ENCODE measurements at regions not wholly inside any gene's neighbourhood (a gene's known extent, or its start where the extent isn't known, plus 50 kb on each side); places are given as distances from the start of the nearest gene placed in this dataset.

GRCh38 chr13:68323124-68323523, 1093.0 kb upstream of the PCDH9 start:
- H3K27ac ChIP-seq (ENCODE audit: low read depth, low read length): no peak overlapping the region
- H3K9me2 ChIP-seq (replicated peaks; ENCODE audit: insufficient read depth, low read length): no peaks in the 10 kb centered on the region
- H3K27me3 ChIP-seq (ENCODE audit: low read length): no peaks in the 10 kb centered on the region
- no peak overlapping the region for H2AFZ ChIP-seq (ENCODE audit: low read depth, low read length, severe bottlenecking)
- H3K79me2 ChIP-seq (ENCODE audit: insufficient read depth, low read length): no peaks in the 10 kb centered on the region
- no peak overlapping the region for H3K4me3 ChIP-seq (ENCODE audit: insufficient read depth, low read length, poor library complexity, severe bottlenecking)
- H3K4me2 ChIP-seq (ENCODE audit: low read depth, low read length, poor library complexity, severe bottlenecking): no peak overlapping the region
- no peaks in the 10 kb centered on the region for H3F3A ChIP-seq (ENCODE audit: insufficient read depth)
- no peaks in the 10 kb centered on the region for H4K20me1 ChIP-seq (ENCODE audit: low read depth, low read length)
- TF ChIP-seq EZH2phosphoT487 (conservative IDR thresholded peaks at IDR 0.05; ENCODE audit: low read length) (no peak), CTCF (IDR thresholded peaks at IDR 0.05; ENCODE audit: insufficient read depth, low read length, poor library complexity, severe bottlenecking) (no peak)
- H3K9me3 ChIP-seq (ENCODE audit: insufficient read depth, low read length): no peaks in the 10 kb centered on the region; the same call in 1 of the 2 replicates
- H3K36me3 ChIP-seq (ENCODE audit: low read length): no peaks in the 10 kb centered on the region
- no peak overlapping the region for H3K9ac ChIP-seq (ENCODE audit: low read length)

GRCh38 chr13:68319384-68319783, 1089.2 kb upstream of the PCDH9 start:
- Histone ChIP-seq H3K27me3 (ENCODE audit: low read length) (no peaks in the 10 kb centered on the region), H3K9me2 (replicated peaks; ENCODE audit: insufficient read depth, low read length) (no peaks in the 10 kb centered on the region), H2AFZ (ENCODE audit: low read depth, low read length, severe bottlenecking) (peak overlapping the region; percentile 31)

GRCh38 chr13:68304286-68304893, 1074.3 kb upstream of the PCDH9 start:
- Histone ChIP-seq H3K4me2 (ENCODE audit: low read depth, low read length, poor library complexity, severe bottlenecking) (no peak overlapping the region), H3K36me3 (ENCODE audit: low read length) (no peaks in the 10 kb centered on the region), H3K9ac (ENCODE audit: low read length) (no peak overlapping the region), H3K27ac (ENCODE audit: low read depth, low read length) (no peak overlapping the region), H3K4me3 (ENCODE audit: insufficient read depth, low read length, poor library complexity, severe bottlenecking) (no peak overlapping the region), H3F3A (ENCODE audit: insufficient read depth) (no peaks in the 10 kb centered on the region), H4K20me1 (ENCODE audit: low read depth, low read length) (no peaks in the 10 kb centered on the region), H3K79me2 (ENCODE audit: insufficient read depth, low read length) (no peaks in the 10 kb centered on the region), H3K9me3 (ENCODE audit: insufficient read depth, low read length) (no peaks in the 10 kb centered on the region), H2AFZ (ENCODE audit: low read depth, low read length, severe bottlenecking) (peak overlapping the region; percentile 94), H3K9me2 (replicated peaks; ENCODE audit: insufficient read depth, low read length) (no peaks in the 10 kb centered on the region), H3K27me3 (ENCODE audit: low read length) (no peaks in the 10 kb centered on the region)
- TF ChIP-seq CTCF (IDR thresholded peaks at IDR 0.05; ENCODE audit: insufficient read depth, low read length, poor library complexity, severe bottlenecking) (peak; percentile 39), EZH2phosphoT487 (conservative IDR thresholded peaks at IDR 0.05; ENCODE audit: low read length) (no peak)

More at GRCh38 chr13:68319384-68319783, 1089.2 kb upstream of the PCDH9 start:
- Histone ChIP-seq H3K4me3 (ENCODE audit: insufficient read depth, low read length, poor library complexity, severe bottlenecking) (no peak overlapping the region), H3K79me2 (ENCODE audit: insufficient read depth, low read length) (no peaks in the 10 kb centered on the region), H3K4me2 (ENCODE audit: low read depth, low read length, poor library complexity, severe bottlenecking) (no peak overlapping the region), H3F3A (ENCODE audit: insufficient read depth) (no peaks in the 10 kb centered on the region), H3K36me3 (ENCODE audit: low read length) (no peaks in the 10 kb centered on the region), H3K9me3 (ENCODE audit: insufficient read depth, low read length) (no peaks in the 10 kb centered on the region; the same call in 1 of the 2 replicates), H4K20me1 (ENCODE audit: low read depth, low read length) (no peaks in the 10 kb centered on the region), H3K9ac (ENCODE audit: low read length) (no peak overlapping the region), H3K27ac (ENCODE audit: low read depth, low read length) (no peak overlapping the region)
- no peak for TF ChIP-seq CTCF (IDR thresholded peaks at IDR 0.05; ENCODE audit: insufficient read depth, low read length, poor library complexity, severe bottlenecking)
- TF ChIP-seq EZH2phosphoT487 (conservative IDR thresholded peaks at IDR 0.05; ENCODE audit: low read length): no peak
